Panc1 (cell line): ENCODE measurements at regions not wholly inside any gene's neighbourhood (a gene's known extent, or its start where the extent isn't known, plus 50 kb on each side); places are given as distances from the start of the nearest gene placed in this dataset.

Experiments used
- REST ChIP-seq, 2 experiments: IDR thresholded peaks; 2 replicates each; pipeline ENCODE4 v1.6.1; 2011 to 2012; ENCODE audit warnings: low read depth in 2 of 2, control low read depth in 1 of 2, low read length in 1 of 2, mild to moderate bottlenecking in 1 of 2, moderate library complexity in 1 of 2; ENCODE audit not compliant: insufficient read depth in 1 of 2
- TF ChIP-seq, protein P1 (sequence below): fragments of 450-650 bp; IDR thresholded peaks from 2 replicates; pipeline ENCODE4 v1.5.1; 2017; ENCODE audit warnings: mild to moderate bottlenecking

GRCh38 chr20:8078528-8078914 is 53.5 kb upstream of the PLCB1 start:
- no peak for TF ChIP-seq REST (IDR thresholded peaks at IDR 0.05; ENCODE audit: insufficient read depth in 1 of 2, low read depth in 2 of 2, low read length in 1 of 2)
- TF ChIP-seq, protein P1, sequence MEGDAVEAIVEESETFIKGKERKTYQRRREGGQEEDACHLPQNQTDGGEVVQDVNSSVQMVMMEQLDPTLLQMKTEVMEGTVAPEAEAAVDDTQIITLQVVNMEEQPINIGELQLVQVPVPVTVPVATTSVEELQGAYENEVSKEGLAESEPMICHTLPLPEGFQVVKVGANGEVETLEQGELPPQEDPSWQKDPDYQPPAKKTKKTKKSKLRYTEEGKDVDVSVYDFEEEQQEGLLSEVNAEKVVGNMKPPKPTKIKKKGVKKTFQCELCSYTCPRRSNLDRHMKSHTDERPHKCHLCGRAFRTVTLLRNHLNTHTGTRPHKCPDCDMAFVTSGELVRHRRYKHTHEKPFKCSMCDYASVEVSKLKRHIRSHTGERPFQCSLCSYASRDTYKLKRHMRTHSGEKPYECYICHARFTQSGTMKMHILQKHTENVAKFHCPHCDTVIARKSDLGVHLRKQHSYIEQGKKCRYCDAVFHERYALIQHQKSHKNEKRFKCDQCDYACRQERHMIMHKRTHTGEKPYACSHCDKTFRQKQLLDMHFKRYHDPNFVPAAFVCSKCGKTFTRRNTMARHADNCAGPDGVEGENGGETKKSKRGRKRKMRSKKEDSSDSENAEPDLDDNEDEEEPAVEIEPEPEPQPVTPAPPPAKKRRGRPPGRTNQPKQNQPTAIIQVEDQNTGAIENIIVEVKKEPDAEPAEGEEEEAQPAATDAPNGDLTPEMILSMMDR = no peak
